ENCODE measurements at regions not wholly inside any gene's neighbourhood (a gene's known extent, or its start where the extent isn't known, plus 50 kb on each side); places are given as distances from the start of the nearest gene placed in this dataset.

GRCh38 chr19:28586474-28586873 lies 626.5 kb downstream of the UQCRFS1 start:
- in situ Hi-C loops (cut with HindIII; ENCODE audit: low sequenced_read_pairs): no loop called here

GRCh38 chr19:28585796-28586195 lies 627.2 kb downstream of the UQCRFS1 start:
- no peak for TF ChIP-seq CTCF (IDR thresholded peaks at IDR 0.05; ENCODE audit: low read depth, low read length)
- no peak overlapping the region for H3K4me3 ChIP-seq (ENCODE audit: low read depth, low read length)
- DNase-seq (ENCODE audit: low read depth, low spot score): no peak
- in situ Hi-C loops (cut with HindIII; ENCODE audit: low sequenced_read_pairs): no loop called here

More at GRCh38 chr19:28586474-28586873, 626.5 kb downstream of the UQCRFS1 start:
- no peak for DNase-seq (ENCODE audit: low read depth, low spot score)
- H3K4me3 ChIP-seq (ENCODE audit: low read depth, low read length): no peak overlapping the region
- TF ChIP-seq CTCF (IDR thresholded peaks at IDR 0.05; ENCODE audit: low read depth, low read length): no peak

- in situ Hi-C loops (cut with HindIII; ENCODE audit: low sequenced_read_pairs): no loop called here
- no peak overlapping the region for H3K4me3 ChIP-seq (ENCODE audit: low read depth, low read length)
- TF ChIP-seq CTCF (IDR thresholded peaks at IDR 0.05; ENCODE audit: low read depth, low read length): no peak
- no peak for DNase-seq (ENCODE audit: low read depth, low spot score)
Measured at GRCh38 chr19:28583713-28584112, 629.2 kb downstream of the UQCRFS1 start.

- DNase-seq (ENCODE audit: low read depth, low spot score): no peak
- no peak for TF ChIP-seq CTCF (IDR thresholded peaks at IDR 0.05; ENCODE audit: low read depth, low read length)
- in situ Hi-C loops (cut with HindIII; ENCODE audit: low sequenced_read_pairs): no loop called here
- no peak overlapping the region for H3K4me3 ChIP-seq (ENCODE audit: low read depth, low read length)
Measured at GRCh38 chr19:28583242-28583641, 629.7 kb downstream of the UQCRFS1 start.

- H3K4me3 ChIP-seq (ENCODE audit: low read depth, low read length): no peak overlapping the region
- DNase-seq (ENCODE audit: low read depth, low spot score): no peak
- in situ Hi-C loops (cut with HindIII; ENCODE audit: low sequenced_read_pairs): no loop called here
- no peak for TF ChIP-seq CTCF (IDR thresholded peaks at IDR 0.05; ENCODE audit: low read depth, low read length)
Measured at GRCh38 chr19:28582796-28583195, 630.2 kb downstream of the UQCRFS1 start.

- no peak for DNase-seq (ENCODE audit: low read depth, low spot score)
Measured at GRCh38 chr19:28582344-28582743, 630.6 kb downstream of the UQCRFS1 start.

More at GRCh38 chr19:28582344-28582743, 630.6 kb downstream of the UQCRFS1 start:
- in situ Hi-C loops (cut with HindIII; ENCODE audit: low sequenced_read_pairs): no loop called here
- H3K4me3 ChIP-seq (ENCODE audit: low read depth, low read length): no peak overlapping the region
- TF ChIP-seq CTCF (IDR thresholded peaks at IDR 0.05; ENCODE audit: low read depth, low read length): no peak

All from astrocyte of the spinal cord (primary cell).